ENCODE measurements at regions not wholly inside any gene's neighbourhood (a gene's known extent, or its start where the extent isn't known, plus 50 kb on each side); places are given as distances from the start of the nearest gene placed in this dataset.
"Not testable (repeated sequence)": the region's sequence is repeated elsewhere in the genome, so short reads cannot be mapped to it uniquely, and the experiment has no call there.

- no peak for ATAC-seq
Measured at GRCh38 chrX:42832764-42833549, 55.0 kb upstream of the PPP1R2C start.

GRCh38 chrX:42833550-42833940, 55.6 kb upstream of the PPP1R2C start:
- not testable (repeated sequence) for ATAC-seq

- no peak for ATAC-seq
Measured at GRCh38 chrX:42837101-42837726, 59.3 kb upstream of the PPP1R2C start.

- peak; percentile 91 to 93 for ATAC-seq
Measured at GRCh38 chrX:42837747-42838146, 59.8 kb upstream of the PPP1R2C start.

GRCh38 chrX:42839632-42840031, 61.7 kb upstream of the PPP1R2C start:
- ATAC-seq, result no peak

GRCh38 chrX:42846741-42847140, 68.8 kb upstream of the PPP1R2C start:
- ATAC-seq, result no peak

- ATAC-seq, result no peak
Measured at GRCh38 chrX:42855259-42855658, 77.3 kb upstream of the PPP1R2C start.

- no peak for ATAC-seq
Measured at GRCh38 chrX:42857766-42858165, 79.8 kb upstream of the PPP1R2C start.

GRCh38 chrX:42869011-42869410, 91.0 kb upstream of the PPP1R2C start:
- ATAC-seq, result peak; percentile 11 to 19

- ATAC-seq, result peak; percentile 73 to 77
Measured at GRCh38 chrX:42869659-42870476, 91.9 kb upstream of the PPP1R2C start.

GRCh38 chrX:42886519-42886918, 108.6 kb upstream of the PPP1R2C start:
- no peak for ATAC-seq

- ATAC-seq, result no peak
Measured at GRCh38 chrX:42900947-42901346, 123.0 kb upstream of the PPP1R2C start.

GRCh38 chrX:42902513-42902912, 124.5 kb upstream of the PPP1R2C start:
- ATAC-seq, result no peak

GRCh38 chrX:42920752-42921151, 142.8 kb upstream of the PPP1R2C start:
- no peak for ATAC-seq

- no peak for ATAC-seq
Measured at GRCh38 chrX:42930071-42930470, 152.1 kb upstream of the PPP1R2C start.

- no peak for ATAC-seq
Measured at GRCh38 chrX:42930951-42931350, 153.0 kb upstream of the PPP1R2C start.

- ATAC-seq, result no peak
Measured at GRCh38 chrX:42933187-42933586, 155.2 kb upstream of the PPP1R2C start.

- peak; percentile 48 to 60 for ATAC-seq
Measured at GRCh38 chrX:42934020-42934726, 156.2 kb upstream of the PPP1R2C start.

- no peak for ATAC-seq
Measured at GRCh38 chrX:42941671-42942070, 163.7 kb upstream of the PPP1R2C start.

- ATAC-seq, result peak in 1 of 2 donors; percentile 4
Measured at GRCh38 chrX:42943051-42943974, 165.3 kb upstream of the PPP1R2C start.

GRCh38 chrX:42944381-42944998, 166.5 kb upstream of the PPP1R2C start:
- no peak for ATAC-seq
